ENCODE measurements at regions not wholly inside any gene's neighbourhood (a gene's known extent, or its start where the extent isn't known, plus 50 kb on each side); places are given as distances from the start of the nearest gene placed in this dataset.
"Not testable (repeated sequence)": the region's sequence is repeated elsewhere in the genome, so short reads cannot be mapped to it uniquely, and the experiment has no call there.

- no peak for DNase-seq (ENCODE audit: low read depth)
These were observed 220.5 kb upstream of the DUSP10 start for GRCh38 chr1:221962385-221962784.

DNA sequence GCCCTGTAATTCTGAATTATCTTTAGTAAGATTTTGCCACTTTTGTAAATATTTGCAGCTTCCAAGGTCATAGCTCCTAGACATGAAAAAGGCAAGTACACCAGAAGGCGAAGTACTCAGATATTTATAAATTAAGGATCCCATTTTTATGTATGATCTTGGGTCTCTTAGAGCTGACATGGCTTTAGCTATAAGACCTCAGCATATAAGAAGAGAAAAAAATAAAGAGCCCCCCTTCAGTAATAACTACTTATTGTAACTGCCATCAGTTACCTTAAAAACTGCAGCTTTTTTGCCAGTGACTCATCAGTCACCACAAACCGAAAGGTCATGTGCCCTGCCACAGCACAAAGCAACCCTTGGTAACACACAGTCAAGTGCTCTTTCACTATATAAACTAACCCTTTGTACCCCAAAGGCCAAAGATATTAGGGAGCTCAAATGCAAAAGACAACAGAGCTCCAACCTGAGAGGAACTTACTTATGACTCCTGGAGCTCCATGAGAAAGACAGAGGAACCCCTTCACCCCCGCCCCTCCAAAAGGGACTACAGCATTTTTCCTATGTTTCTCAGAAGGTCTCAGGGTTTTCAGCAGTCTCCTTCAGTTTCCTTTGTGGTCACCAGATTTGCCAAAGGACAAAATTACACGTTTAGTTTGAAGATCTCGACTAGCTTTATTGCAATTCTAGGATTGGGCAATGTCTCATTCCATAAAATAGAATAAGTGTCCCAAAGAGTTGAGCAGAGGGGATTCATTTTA, 219.8 kb upstream of the DUSP10 start:
- DNase-seq (ENCODE audit: low read depth): peak; percentile 18

DNA sequence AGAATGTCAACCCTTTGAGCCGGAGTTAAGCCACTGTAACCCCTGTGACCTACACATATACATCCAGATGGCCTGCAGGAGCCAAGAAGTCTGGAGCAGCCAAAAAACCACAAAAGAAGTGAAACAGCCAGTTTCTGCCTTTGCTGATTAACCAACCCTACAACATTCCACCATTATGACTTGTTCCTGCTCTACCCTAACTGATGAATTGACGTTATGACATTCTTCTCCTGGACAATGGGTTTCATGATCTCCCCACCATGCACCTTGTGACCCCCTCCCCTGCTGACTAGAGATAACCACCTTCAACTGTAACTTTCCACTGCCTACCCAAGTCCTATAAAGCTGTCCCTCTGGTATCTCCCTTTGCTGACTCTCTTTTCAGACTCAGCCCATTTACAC, 216.3 kb upstream of the DUSP10 start:
- DNase-seq (ENCODE audit: low read depth): not testable (repeated sequence)

GRCh38 chr1:221957350-221957749, 215.5 kb upstream of the DUSP10 start:
- DNase-seq (ENCODE audit: low read depth): not testable (repeated sequence)

GRCh38 chr1:221949996-221950395, 208.1 kb upstream of the DUSP10 start:
- DNase-seq (ENCODE audit: low read depth): no peak

GRCh38 chr1:221948459-221948858, 206.6 kb upstream of the DUSP10 start:
- no peak for DNase-seq (ENCODE audit: low read depth)

DNA sequence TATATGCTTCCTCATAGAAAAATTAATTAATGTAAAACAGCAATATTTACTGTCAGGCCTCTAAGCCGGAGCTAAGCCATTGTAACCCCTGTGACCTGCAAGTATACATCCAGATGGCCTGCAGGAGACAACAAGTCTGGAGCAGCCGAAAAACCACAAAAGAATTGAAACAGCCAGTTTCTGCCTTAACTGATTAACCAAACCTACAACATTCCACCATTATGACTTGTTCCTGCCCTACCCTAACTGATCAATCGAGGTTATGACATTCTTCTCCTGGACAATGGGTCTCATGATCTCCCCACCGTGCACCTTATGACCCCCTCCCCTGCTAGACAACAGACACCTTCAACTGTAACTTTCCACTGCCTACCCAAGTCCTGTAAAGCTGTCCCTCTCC, 205.8 kb upstream of the DUSP10 start:
- DNase-seq (ENCODE audit: low read depth): no peak

DNA sequence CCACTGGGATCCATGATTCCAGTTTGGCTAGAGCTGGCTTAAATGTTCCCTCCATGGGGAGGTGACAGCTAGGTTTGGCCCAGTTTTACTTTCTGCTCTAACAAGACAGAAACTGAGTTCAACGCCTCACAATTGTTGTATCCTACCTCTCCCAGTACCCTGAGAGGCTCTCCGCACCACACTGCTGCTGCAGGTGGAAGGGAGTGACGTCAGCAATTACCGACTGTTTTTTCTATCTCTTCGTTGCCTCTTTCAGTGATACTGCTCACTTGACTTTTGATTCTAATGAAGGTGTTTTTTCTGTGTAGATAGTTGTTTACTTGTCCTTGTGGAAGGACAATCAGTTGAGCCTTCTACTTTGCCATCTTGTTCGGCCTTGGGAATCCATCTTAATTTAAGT, 204.9 kb upstream of the DUSP10 start:
- no peak for DNase-seq (ENCODE audit: low read depth)

GRCh38 chr1:221945669-221946068, 203.8 kb upstream of the DUSP10 start:
- no peak for DNase-seq (ENCODE audit: low read depth)

DNA sequence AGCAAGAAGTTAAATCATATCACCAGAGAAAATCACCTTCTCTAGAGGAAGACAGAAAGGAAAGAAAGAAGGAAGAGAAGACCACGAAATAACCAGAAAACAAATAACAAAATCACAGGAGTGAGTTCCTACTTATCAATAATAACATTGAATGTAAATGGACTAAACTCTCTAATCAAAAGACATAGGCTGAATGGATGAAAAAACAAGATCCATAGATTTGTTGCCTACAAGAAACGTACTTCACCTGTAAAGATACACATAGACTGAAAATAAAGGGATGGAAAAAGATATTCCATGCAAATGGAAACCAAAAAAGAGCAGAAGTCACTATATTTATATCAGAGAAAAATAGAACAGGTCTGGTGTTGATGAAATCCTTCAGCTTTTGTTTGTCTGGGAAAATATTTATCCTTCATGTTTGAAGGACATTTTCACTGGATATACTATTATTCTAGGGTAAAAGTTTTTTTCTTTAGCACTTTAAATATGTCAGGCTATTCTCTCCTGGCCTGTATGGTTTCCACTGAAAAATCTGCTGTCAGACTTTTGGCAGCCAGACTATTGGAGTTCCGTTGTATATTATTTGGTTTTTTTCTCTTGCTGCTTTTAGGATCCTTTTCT, 202.5 kb upstream of the DUSP10 start:
- DNase-seq (ENCODE audit: low read depth): no peak

- no peak for DNase-seq (ENCODE audit: low read depth)
These were observed 198.7 kb upstream of the DUSP10 start for GRCh38 chr1:221940631-221941030.

DNA sequence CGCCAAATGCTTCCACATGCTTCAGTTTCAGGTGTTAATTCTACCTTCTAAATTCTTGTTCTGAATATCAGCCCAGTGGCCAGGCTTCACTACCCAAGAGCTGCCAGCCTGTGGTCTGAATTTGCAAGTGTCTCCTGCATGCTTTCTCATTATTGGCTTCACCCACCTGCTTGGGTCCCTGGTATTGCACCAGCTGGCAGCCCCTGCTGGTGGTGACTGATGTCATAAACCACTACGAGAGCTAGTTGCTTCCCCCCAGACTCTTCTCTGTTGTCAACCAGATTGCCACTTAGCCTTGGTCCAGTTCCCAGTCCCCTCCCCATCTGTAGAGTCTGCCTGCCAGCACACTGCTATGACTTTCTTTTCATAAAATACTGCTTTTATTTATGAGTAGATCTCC, 197.7 kb upstream of the DUSP10 start:
- DNase-seq (ENCODE audit: low read depth): no peak

- no peak for DNase-seq (ENCODE audit: low read depth)
These were observed 195.5 kb upstream of the DUSP10 start for GRCh38 chr1:221937155-221937953.

GRCh38 chr1:221933814-221934213, 191.9 kb upstream of the DUSP10 start:
- no peak for DNase-seq (ENCODE audit: low read depth)

DNA sequence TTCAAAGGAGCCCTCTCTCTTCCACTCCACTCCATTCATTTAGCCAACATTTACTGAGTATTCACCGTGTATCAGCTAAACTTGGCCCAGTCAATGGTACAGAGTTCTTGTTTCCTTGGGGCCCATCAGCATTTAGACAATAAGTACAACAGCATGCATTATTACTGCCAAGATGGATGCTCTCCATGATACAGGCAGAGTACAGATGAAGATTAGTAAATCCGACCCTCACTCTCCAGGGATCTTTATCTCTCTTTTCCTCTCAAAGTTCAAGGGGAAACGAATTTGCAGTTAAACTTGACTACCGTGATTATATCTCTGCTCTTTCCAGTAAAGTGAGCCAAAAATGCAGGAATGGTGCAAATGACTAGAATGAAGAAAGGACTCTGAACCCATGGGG, 184.6 kb upstream of the DUSP10 start:
- DNase-seq (ENCODE audit: low read depth): no peak

DNA sequence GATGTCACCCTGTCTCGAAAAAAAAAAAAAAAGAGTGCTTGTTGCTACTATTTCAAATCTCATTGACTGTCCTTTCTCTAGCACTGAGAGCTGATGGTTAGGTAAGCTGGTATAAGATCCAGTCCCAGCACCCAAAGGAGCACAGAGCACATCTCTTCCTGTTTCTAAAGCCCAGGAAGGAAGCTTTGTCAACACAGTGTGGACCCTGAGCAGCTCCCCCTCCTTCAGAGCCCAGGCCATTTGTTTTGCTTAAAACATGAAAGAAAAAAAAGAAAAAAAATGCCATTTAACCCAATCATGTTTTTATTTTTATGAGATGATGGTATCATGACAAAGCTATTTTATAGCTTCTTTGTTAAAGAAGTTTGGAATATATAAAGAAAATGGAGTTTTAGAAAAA, 184.1 kb upstream of the DUSP10 start:
- no peak for DNase-seq (ENCODE audit: low read depth)

GRCh38 chr1:221923929-221924598, 182.2 kb upstream of the DUSP10 start:
- DNase-seq (ENCODE audit: low read depth): no peak

GRCh38 chr1:221921936-221922335, 180.0 kb upstream of the DUSP10 start:
- DNase-seq (ENCODE audit: low read depth): no peak

GRCh38 chr1:221919743-221920142, 177.9 kb upstream of the DUSP10 start:
- no peak for DNase-seq (ENCODE audit: low read depth)

- DNase-seq (ENCODE audit: low read depth): no peak
These were observed 177.5 kb upstream of the DUSP10 start for GRCh38 chr1:221919341-221919740.

DNA sequence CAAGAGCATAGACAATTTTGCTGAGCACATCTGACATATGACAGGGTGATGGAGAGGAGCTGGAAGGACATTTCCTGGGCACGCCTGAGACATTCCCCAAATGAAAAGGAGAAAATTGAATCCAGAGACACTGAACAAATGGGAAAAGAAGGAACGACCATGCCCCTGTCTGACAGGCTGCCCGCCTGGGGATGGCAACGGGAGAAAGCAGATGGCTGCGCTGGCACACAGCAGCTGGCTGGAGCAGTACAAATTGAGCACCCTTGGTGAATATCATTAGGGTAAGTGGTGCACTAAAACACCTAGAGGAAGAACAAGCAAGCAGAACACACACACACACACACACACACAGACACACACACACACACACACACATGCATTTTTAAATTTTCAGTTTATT, 174.3 kb upstream of the DUSP10 start:
- no peak for DNase-seq (ENCODE audit: low read depth)

DNA sequence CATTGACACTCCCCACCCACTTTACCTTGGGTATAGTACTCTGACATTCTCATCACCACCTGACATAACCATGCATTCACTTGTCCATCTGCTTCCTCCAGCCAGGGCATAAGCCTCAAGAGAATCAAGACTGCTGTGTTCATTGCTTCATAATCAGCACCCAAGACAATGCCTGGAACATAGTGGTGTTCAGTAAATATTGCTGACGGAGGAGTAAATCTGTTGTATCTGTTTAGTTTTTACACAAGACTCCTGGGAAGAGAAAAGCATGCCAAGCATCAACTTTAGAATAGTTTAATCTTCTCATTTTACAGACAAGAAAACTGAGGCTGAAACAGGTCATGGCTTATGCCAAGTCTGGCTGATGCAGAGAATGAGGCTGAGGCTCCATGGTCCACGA, 173.9 kb upstream of the DUSP10 start:
- no peak for DNase-seq (ENCODE audit: low read depth)
